GM10248 (cell line): ENCODE measurements at regions not wholly inside any gene's neighbourhood (a gene's known extent, or its start where the extent isn't known, plus 50 kb on each side); places are given as distances from the start of the nearest gene placed in this dataset.

Experiments
- CTCF ChIA-PET: fragments of 300-600 bp; sonication (Branson Sonifier 250); formaldehyde crosslinking; extraction: SDS; loops from one replicate; lab custom pipeline; 2021; ENCODE audit warnings: antibody characterized with exemption; lab: Yijun Ruan, JAX
- POLR2A ChIA-PET: fragments of 350-650 bp; sonication (Branson Sonifier 250); formaldehyde crosslinking; extraction: SDS; loops from one replicate; lab custom pipeline; 2020; ENCODE audit warnings: antibody characterized with exemption; lab: Yijun Ruan, JAX
- DNase-seq: peaks from one replicate; pipeline ENCODE4 v3.0.0; 2012; ENCODE audit errors: extremely low spot score
- CTCF ChIP-seq: IDR thresholded peaks from 2 replicates; pipeline ENCODE4 v1.5.1; 2012; ENCODE audit warnings: mild to moderate bottlenecking, low read depth; ENCODE audit errors: extremely low read depth, missing control alignments, control extremely low read depth

- ChIA-PET CTCF (interaction anchor here (0.8 to 3.2 kb wide), 3 partner anchors 9 to 27 kb away, joined by 3 to 9 read pairs (median 3); no protein-coding TSS in a partner anchor), POLR2A (no interaction called here)
Observed at GRCh38 chr1:105122041-105122440, 1372.3 kb downstream of the AMY1C start.

GRCh38 chr1:105137543-105138457, 1388.1 kb downstream of the AMY1C start:
- DNase-seq, result peak; percentile 18
- ChIA-PET POLR2A (no interaction called here), CTCF (interaction anchor here (0.9 to 2.3 kb wide), 6 partner anchors 8 to 489 kb away, joined by 3 to 9 read pairs (median 4); no protein-coding TSS in a partner anchor)
- TF ChIP-seq CTCF, result peak; percentile 46

More at GRCh38 chr1:105122041-105122440, 1372.3 kb downstream of the AMY1C start:
- DNase-seq, result no peak
- no peak for TF ChIP-seq CTCF

GRCh38 chr1:105138458-105138893, 1388.8 kb downstream of the AMY1C start:
- POLR2A ChIA-PET, result no interaction called here
- no peak for DNase-seq

GRCh38 chr1:105172788-105173187, 1423.1 kb downstream of the AMY1C start:
- no peak for DNase-seq
- ChIA-PET POLR2A (no interaction called here), CTCF (no interaction called here)
- no peak for TF ChIP-seq CTCF

More at GRCh38 chr1:105138458-105138893, 1388.8 kb downstream of the AMY1C start:
- TF ChIP-seq CTCF, result no peak
- CTCF ChIA-PET, result interaction anchor here (1.1 to 2.3 kb wide), 2 partner anchors 14 to 15 kb away, joined by 3 to 9 read pairs; no protein-coding TSS in a partner anchor

GRCh38 chr1:105180789-105181188, 1431.1 kb downstream of the AMY1C start:
- no peak for TF ChIP-seq CTCF
- ChIA-PET POLR2A (no interaction called here), CTCF (no interaction called here)
- DNase-seq, result no peak

- ChIA-PET POLR2A (no interaction called here), CTCF (interaction anchor here (1.6 kb wide), 1 partner anchor 60 kb away, joined by 3 read pairs; no protein-coding TSS in a partner anchor)
- DNase-seq, result no peak
- TF ChIP-seq CTCF, result no peak
Observed at GRCh38 chr1:105204836-105205371, 1455.2 kb downstream of the AMY1C start.
